Gastrocnemius medialis (tissue), 4 donors: ENCODE measurements at regions not wholly inside any gene's neighbourhood (a gene's known extent, or its start where the extent isn't known, plus 50 kb on each side); places are given as distances from the start of the nearest gene placed in this dataset.

ENCODE experiments used
- ATAC-seq, 2 donors: fragments of 150-250 bp; one replicate each; pipeline ENCODE4 v1.9.1; 2016
- DNase-seq, 2 donors: peaks; one replicate each; pipeline ENCODE4 v3.0.0-alpha.2; 2019
- H3K27ac ChIP-seq, 4 donors: fragments of 200-600 bp; sonication (generic); 1 replicate in 1 of 4; 2 replicates in 3 of 4; pipeline ENCODE4 v1.5.1; 2016 to 2018; ENCODE audit warnings: mild to moderate bottlenecking in 2 of 4, moderate library complexity in 1 of 4
- H3K27me3 ChIP-seq, 3 donors: fragments of 200-600 bp; sonication (generic) in 2 of 3; 1 replicate in 1 of 3; 2 replicates in 2 of 3; pipeline versions ENCODE4 v1.5.1 to v1.6.0; 2016 to 2019; ENCODE audit warnings: mild to moderate bottlenecking in 1 of 3, moderate library complexity in 1 of 3
- H3K36me3 ChIP-seq, 2 donors: fragments of 200-600 bp; sonication (generic) in 1 of 2; one replicate each; pipeline ENCODE4 v1.5.1; 2017 to 2018
- H3K4me1 ChIP-seq, 2 donors: fragments of 200-600 bp; sonication (generic) in 1 of 2; one replicate each; pipeline ENCODE4 v1.5.1; 2016 to 2017; ENCODE audit warnings: mild to moderate bottlenecking in 2 of 2
- H3K4me3 ChIP-seq, 4 donors: fragments of 200-600 bp; sonication (generic) in 3 of 4; 1 replicate in 1 of 4; 2 replicates in 3 of 4; pipeline ENCODE4 v1.5.1; 2016 to 2019; ENCODE audit warnings: mild to moderate bottlenecking in 2 of 4
- H3K9me3 ChIP-seq, 3 donors: fragments of 200-600 bp; sonication (generic) in 2 of 3; 1 replicate in 1 of 3; 2 replicates in 2 of 3; pipeline ENCODE4 v1.5.1; 2016 to 2019
- CTCF ChIP-seq, 5 experiments: fragments of 450-650 bp in 3 of 5; fragments of 200-600 bp in 2 of 5; sonication (generic) in 2 of 5; IDR thresholded peaks in 4 of 5; conservative IDR thresholded peaks in 1 of 5; 1 replicate in 4 of 5; 2 replicates in 1 of 5; pipeline ENCODE4 v1.5.1; 2016 to 2019; ENCODE audit warnings: antibody characterized with exemption in 5 of 5, mild to moderate bottlenecking in 3 of 5, moderate library complexity in 3 of 5
- POLR2A ChIP-seq, 2 donors: fragments of 450-650 bp; IDR thresholded peaks; one replicate each; pipeline ENCODE4 v1.6.1; 2017; ENCODE audit warnings: antibody characterized with exemption in 2 of 2, mild to moderate bottlenecking in 2 of 2, moderate library complexity in 2 of 2
- in situ Hi-C, 4 donors: fragments of 200-750 bp; cut with MboI; loops; one replicate each; pipeline versions ENCODE4 v1.15.0 to v1.8.0; 2017; ENCODE audit warnings: low sequenced_read_pairs in 4 of 4
- intact Hi-C: fragments of 100-400 bp; cut with DNase I; formaldehyde crosslinking; loops from one replicate; pipeline ENCODE4 v1.15.1; 2023; ENCODE audit warnings: low total_unique reads

DNA sequence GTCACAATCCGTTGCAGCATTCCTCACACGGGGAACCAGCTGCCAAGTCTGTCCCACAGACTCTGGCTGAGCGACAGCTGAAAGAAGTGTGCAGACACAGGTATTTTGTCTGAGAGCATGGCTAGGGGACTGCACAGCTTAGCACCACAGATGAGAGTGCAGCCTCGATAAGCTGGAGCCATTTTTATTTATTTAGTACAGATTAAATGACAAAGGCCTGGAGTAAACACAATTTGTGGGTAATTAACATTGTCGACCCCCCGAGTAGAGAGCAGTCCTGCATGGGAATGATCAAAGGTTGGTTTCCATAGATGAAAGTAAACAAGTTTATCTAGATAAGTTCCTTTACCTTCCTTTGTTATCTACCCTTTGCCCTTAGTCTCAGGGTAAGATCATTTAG, 836.2 kb downstream of the DACH1 start:
- Histone ChIP-seq H3K4me1 (no peaks in the 10 kb centered on the region), H3K27me3 (no peaks in the 10 kb centered on the region), H3K36me3 (no peaks in the 10 kb centered on the region), H3K4me3 (no peak overlapping the region), H3K27ac (no peak overlapping the region), H3K9me3 (no peaks in the 10 kb centered on the region)
- DNase-seq (no peak), ATAC-seq (no peak)
- in situ Hi-C loops (no loop called here), intact Hi-C loops (no loop called here)
- TF ChIP-seq CTCF (IDR thresholded peaks at IDR 0.05 in 4 of 5, conservative IDR thresholded peaks at IDR 0.05 in 1 of 5) (no peak), POLR2A (IDR thresholded peaks at IDR 0.05) (no peak)

DNA sequence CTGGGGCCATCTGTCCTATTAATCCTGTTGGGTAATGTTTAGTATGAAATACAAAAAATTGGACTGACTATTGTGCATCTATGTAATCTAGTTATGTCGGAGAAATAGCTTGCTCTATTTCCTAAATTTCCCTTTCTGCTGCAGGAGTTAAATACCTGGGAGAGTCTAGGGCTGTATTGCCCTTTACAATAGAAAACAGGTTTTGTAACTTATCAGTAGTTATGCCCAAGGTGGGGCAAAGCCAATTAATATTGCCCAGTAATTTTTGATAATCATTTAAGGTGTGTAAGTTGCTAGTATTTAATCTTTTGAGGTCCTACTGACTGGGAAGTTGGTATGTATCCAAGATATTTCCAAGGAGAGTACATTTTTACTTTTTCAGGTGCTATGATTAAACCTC, 838.1 kb downstream of the DACH1 start:
- Histone ChIP-seq H3K27ac (no peak overlapping the region), H3K4me3 (no peak overlapping the region), H3K36me3 (no peaks in the 10 kb centered on the region), H3K4me1 (no peaks in the 10 kb centered on the region), H3K9me3 (no peaks in the 10 kb centered on the region), H3K27me3 (no peaks in the 10 kb centered on the region)
- DNase-seq (no peak), ATAC-seq (no peak)
- in situ Hi-C loops (no loop called here), intact Hi-C loops (no loop called here)
- TF ChIP-seq POLR2A (IDR thresholded peaks at IDR 0.05) (no peak), CTCF (IDR thresholded peaks at IDR 0.05 in 4 of 5, conservative IDR thresholded peaks at IDR 0.05 in 1 of 5) (no peak)

GRCh38 chr13:71021825-71022422, 845.1 kb downstream of the DACH1 start:
- intact Hi-C loops = no loop called here
- ATAC-seq (no peak), DNase-seq (no peak)
- no peak for TF ChIP-seq CTCF (IDR thresholded peaks at IDR 0.05 in 4 of 5, conservative IDR thresholded peaks at IDR 0.05 in 1 of 5)
- no peak for TF ChIP-seq POLR2A (IDR thresholded peaks at IDR 0.05)
- in situ Hi-C loops = no loop called here
- Histone ChIP-seq H3K27me3 (no peaks in the 10 kb centered on the region), H3K4me1 (no peaks in the 10 kb centered on the region), H3K9me3 (no peaks in the 10 kb centered on the region), H3K27ac (no peak overlapping the region), H3K4me3 (no peak overlapping the region), H3K36me3 (no peaks in the 10 kb centered on the region)

- intact Hi-C loops = no loop called here
- in situ Hi-C loops = no loop called here
- TF ChIP-seq CTCF (IDR thresholded peaks at IDR 0.05 in 4 of 5, conservative IDR thresholded peaks at IDR 0.05 in 1 of 5) (no peak), POLR2A (IDR thresholded peaks at IDR 0.05) (no peak)
- ATAC-seq (no peak), DNase-seq (no peak)
- Histone ChIP-seq H3K27ac (no peak overlapping the region), H3K4me3 (no peak overlapping the region), H3K27me3 (no peaks in the 10 kb centered on the region), H3K4me1 (no peaks in the 10 kb centered on the region), H3K9me3 (no peaks in the 10 kb centered on the region), H3K36me3 (no peaks in the 10 kb centered on the region)
Observed at GRCh38 chr13:71018995-71019394, 848.0 kb downstream of the DACH1 start.

- DNase-seq (no peak), ATAC-seq (no peak)
- in situ Hi-C loops = no loop called here
- no peaks in the 10 kb centered on the region for H3K9me3 ChIP-seq
- TF ChIP-seq POLR2A (IDR thresholded peaks at IDR 0.05) = no peak
- TF ChIP-seq CTCF (IDR thresholded peaks at IDR 0.05 in 4 of 5, conservative IDR thresholded peaks at IDR 0.05 in 1 of 5) = no peak
- intact Hi-C loops = no loop called here
- H3K36me3 ChIP-seq = no peaks in the 10 kb centered on the region
- H3K4me1 ChIP-seq = no peaks in the 10 kb centered on the region
- no peaks in the 10 kb centered on the region for H3K27me3 ChIP-seq
- H3K27ac ChIP-seq = no peak overlapping the region
- no peak overlapping the region for H3K4me3 ChIP-seq
Observed at GRCh38 chr13:71018544-71018943, 848.5 kb downstream of the DACH1 start.
